HepG2 (cell line): ENCODE measurements at regions not wholly inside any gene's neighbourhood (a gene's known extent, or its start where the extent isn't known, plus 50 kb on each side); places are given as distances from the start of the nearest gene placed in this dataset.

Experiments used
- ARID4A ChIP-seq: sonication (generic); formaldehyde crosslinking; IDR thresholded peaks from 2 replicates; pipeline ENCODE4 v1.5.0; 2020; ENCODE audit warnings: mild to moderate bottlenecking, missing genetic modification reagents, borderline replicate concordance
- CHCHD3 ChIP-seq: sonication (generic); formaldehyde crosslinking; IDR thresholded peaks from 2 replicates; pipeline ENCODE4 v1.8.0; 2022; ENCODE audit warnings: mild to moderate bottlenecking, missing genetic modification reagents, moderate library complexity
- DNMT1 ChIP-seq: sonication (generic); formaldehyde crosslinking; IDR thresholded peaks from 2 replicates; pipeline ENCODE4 v1.5.1; 2020; ENCODE audit warnings: mild to moderate bottlenecking, missing genetic modification reagents
- E2F5 ChIP-seq: sonication (generic); formaldehyde crosslinking; conservative IDR thresholded peaks from 2 replicates; pipeline ENCODE4 v1.4.0; 2020; ENCODE audit warnings: missing genetic modification reagents
- FOSL1 ChIP-seq: sonication (generic); formaldehyde crosslinking; IDR thresholded peaks from 2 replicates; pipeline ENCODE4 v1.9.0; 2021; ENCODE audit warnings: missing genetic modification reagents, borderline replicate concordance
- KDM6A ChIP-seq: IDR thresholded peaks from 2 replicates; pipeline ENCODE4 v1.6.1; 2016; ENCODE audit warnings: low read depth
- PCBP1 ChIP-seq: fragments of 200-400 bp; formaldehyde crosslinking; IDR thresholded peaks from 2 replicates; pipeline ENCODE4 v1.6.1; 2017; ENCODE audit warnings: mild to moderate bottlenecking, low read depth, low read length, borderline replicate concordance
- PRPF4 ChIP-seq: fragments of 200-400 bp; formaldehyde crosslinking; IDR thresholded peaks from 2 replicates; pipeline ENCODE4 v1.6.1; 2016; ENCODE audit warnings: low read length, low read depth; ENCODE audit not compliant: poor library complexity, severe bottlenecking
- SAFB2 ChIP-seq: sonication (generic); formaldehyde crosslinking; IDR thresholded peaks from 2 replicates; pipeline ENCODE4 v1.5.1; 2020; ENCODE audit warnings: missing genetic modification reagents, low read depth, mild to moderate bottlenecking, borderline replicate concordance
- SIN3B ChIP-seq: fragments of 150-350 bp; IDR thresholded peaks from 2 replicates; pipeline ENCODE4 v1.6.1; 2014; ENCODE audit warnings: low read length
- TAF1 ChIP-seq: sonication (generic); formaldehyde crosslinking; IDR thresholded peaks from 2 replicates; pipeline ENCODE4 v1.4.0; 2020; ENCODE audit warnings: missing genetic modification reagents
- TEAD3 ChIP-seq: optimal IDR thresholded peaks from 2 replicates; pipeline ENCODE3; 2016; ENCODE audit warnings: borderline replicate concordance
- ZNF333 ChIP-seq: sonication (generic); formaldehyde crosslinking; IDR thresholded peaks from 2 replicates; pipeline ENCODE4 v1.4.0; 2020; ENCODE audit warnings: mild to moderate bottlenecking, missing genetic modification reagents, borderline replicate concordance
- ZNF446 ChIP-seq: sonication (generic); formaldehyde crosslinking; IDR thresholded peaks from 2 replicates; pipeline ENCODE4 v1.5.0; 2020; ENCODE audit warnings: mild to moderate bottlenecking, missing genetic modification reagents
- ZNF557 ChIP-seq: sonication (generic); formaldehyde crosslinking; IDR thresholded peaks from 2 replicates; pipeline ENCODE4 v1.4.0; 2020; ENCODE audit warnings: missing genetic modification reagents
- ZNF883 ChIP-seq: sonication (generic); formaldehyde crosslinking; IDR thresholded peaks from 2 replicates; pipeline ENCODE4 v1.5.1; 2020; ENCODE audit warnings: mild to moderate bottlenecking, missing genetic modification reagents; ENCODE audit errors: not compliant biosample characterization

GRCh38 chr17:83152227-83152744 is 72.9 kb downstream of the METRNL start (continued):
- no peak for TF ChIP-seq TAF1
- TF ChIP-seq SAFB2 (CRISPR knock-in tag) = 0 out of 2 replicates have a peak, but pooled peaks have one; percentile 2
- TF ChIP-seq ARID4A (CRISPR knock-in tag) = no peak
- TF ChIP-seq TEAD3 = peak; percentile 16
- no peak for TF ChIP-seq ZNF557
- TF ChIP-seq ZNF446 (CRISPR knock-in tag) = 0 out of 2 replicates have a peak, but pooled peaks have one; percentile 29
- no peak for TF ChIP-seq FOSL1 (CRISPR knock-in tag)
- no peak for TF ChIP-seq SIN3B
- no peak for TF ChIP-seq KDM6A (CRISPR knock-in tag)
- 0 out of 2 replicates have a peak, but pooled peaks have one; percentile 57 for TF ChIP-seq CHCHD3 (CRISPR knock-in tag)
- peak; percentile 23; the same call in 1 of the 2 replicates for TF ChIP-seq PCBP1
- TF ChIP-seq E2F5 (CRISPR knock-in tag) = no peak
- TF ChIP-seq DNMT1 (CRISPR knock-in tag) = peak; percentile 43; the same call in 1 of the 2 replicates
- TF ChIP-seq ZNF883 (CRISPR knock-in tag) = peak; percentile 20
- TF ChIP-seq ZNF333 = no peak; the same call in 1 of the 2 replicates
- no peak for TF ChIP-seq PRPF4
